ENCODE measurements at regions not wholly inside any gene's neighbourhood (a gene's known extent, or its start where the extent isn't known, plus 50 kb on each side); places are given as distances from the start of the nearest gene placed in this dataset.

GRCh38 chr5:66511491-66511890 lies 84.7 kb upstream of the MAST4 start:
- H3K56ac ChIP-seq (replicated peaks; ENCODE audit: insufficient read length, low read depth, low read length) = no peak overlapping the region
- H3K79me1 ChIP-seq (ENCODE audit: low read depth, low read length) = no peaks in the 10 kb centered on the region
- H2BK12ac ChIP-seq (ENCODE audit: low read depth, low read length) = no peak overlapping the region
- H2BK5ac ChIP-seq (ENCODE audit: low read depth, low read length) = no peak overlapping the region
- no peak overlapping the region for H4K5ac ChIP-seq (ENCODE audit: insufficient read length, low read depth, low read length)
- H2BK15ac ChIP-seq (ENCODE audit: low read length) = no peak overlapping the region
- no peak overlapping the region for H3K18ac ChIP-seq (ENCODE audit: extremely low read depth, low read length)
- H3K23ac ChIP-seq (ENCODE audit: insufficient read length) = no peak overlapping the region
- no peaks in the 10 kb centered on the region for H3K4me1 ChIP-seq (replicated peaks in 1 of 4; ENCODE audit: control insufficient read depth in 3 of 4, insufficient read depth in 4 of 4, low read length in 3 of 4)
- H3K9ac ChIP-seq (replicated peaks in 1 of 4; ENCODE audit: extremely low read depth in 1 of 4, low read depth in 3 of 4, low read length in 3 of 4) = no peak overlapping the region
- ChIA-PET POLR2A (ENCODE audit: partially characterized antibody) (no interaction called here), CTCF (ENCODE audit: partially characterized antibody) (interaction anchor here (2.4 kb wide), 1 partner anchor 205 kb away, joined by 9 read pairs; no protein-coding TSS in a partner anchor)
- H3K14ac ChIP-seq (ENCODE audit: insufficient read length) = no peak overlapping the region
- no peaks in the 10 kb centered on the region; the same call in 1 of the 2 replicates for H3K23me2 ChIP-seq (ENCODE audit: low read depth, low read length)
- H4K20me1 ChIP-seq (replicated peaks in 1 of 2; ENCODE audit: control insufficient read depth in 1 of 2, insufficient read depth in 2 of 2, low read length in 2 of 2) = no peaks in the 10 kb centered on the region
- no peak overlapping the region for H3K4ac ChIP-seq (replicated peaks; ENCODE audit: insufficient read length, low read depth, low read length)
- no peak for FAIRE-seq
- TF ChIP-seq NRF1 (IDR thresholded peaks at IDR 0.05; ENCODE audit: low read depth, low read length) = no peak
- no peak for TF ChIP-seq MAX (IDR thresholded peaks at IDR 0.05)
- no peak for TF ChIP-seq EZH2 (IDR thresholded peaks at IDR 0.05; ENCODE audit: low read depth, low read length, severe bottlenecking)
- no peak for TF ChIP-seq SP2 (IDR thresholded peaks at IDR 0.05; ENCODE audit: low read length)
- no peak for TF ChIP-seq ASH2L (IDR thresholded peaks at IDR 0.05; ENCODE audit: low read length)
- TF ChIP-seq KDM5A (IDR thresholded peaks at IDR 0.05; ENCODE audit: low read length) = no peak
- no peak for TF ChIP-seq SP4 (IDR thresholded peaks at IDR 0.05; ENCODE audit: low read length)
- no peak for TF ChIP-seq GTF2F1 (IDR thresholded peaks at IDR 0.05; ENCODE audit: borderline replicate concordance, low read depth, low read length)
- no peak for TF ChIP-seq TAF1 (IDR thresholded peaks at IDR 0.05; ENCODE audit: low read depth, low read length)
- no peak for TF ChIP-seq CBX5 (IDR thresholded peaks at IDR 0.05; ENCODE audit: low read depth, low read length)
- TF ChIP-seq BRCA1 (IDR thresholded peaks at IDR 0.05; ENCODE audit: low read depth, low read length) = no peak
- no peak for TF ChIP-seq POLR2AphosphoS5 (IDR thresholded peaks at IDR 0.05; ENCODE audit: low read depth, low read length)
- TF ChIP-seq SP1 (IDR thresholded peaks at IDR 0.05; ENCODE audit: low read depth, low read length) = no peak
- no peak for TF ChIP-seq CEBPB (IDR thresholded peaks at IDR 0.05; ENCODE audit: low read depth, low read length)
- no peak for TF ChIP-seq NANOG (IDR thresholded peaks at IDR 0.05; ENCODE audit: insufficient read depth, low read depth, low read length, poor library complexity, severe bottlenecking)
- no peak overlapping the region for H4K91ac ChIP-seq (replicated peaks; ENCODE audit: insufficient read length, low read length)
- H3K79me2 ChIP-seq (ENCODE audit: control insufficient read depth in 1 of 2, insufficient read depth in 2 of 2, low read length in 2 of 2) = no peaks in the 10 kb centered on the region
- no peak overlapping the region for H4K8ac ChIP-seq (ENCODE audit: extremely low read depth, insufficient read depth, low read length)
- H3K4me2 ChIP-seq (ENCODE audit: insufficient read depth in 1 of 2, low read depth in 2 of 2, low read length in 2 of 2) = no peak overlapping the region
- H3K4me3 ChIP-seq (ENCODE audit: extremely low read depth in 1 of 4, insufficient read depth in 2 of 4, low read depth in 3 of 4, low read length in 4 of 4) = no peak overlapping the region
- H2BK120ac ChIP-seq (replicated peaks; ENCODE audit: low read depth, low read length) = no peak overlapping the region
- H3K9me3 ChIP-seq (ENCODE audit: insufficient read depth in 2 of 2, low read depth in 1 of 2, low read length in 1 of 2) = no peaks in the 10 kb centered on the region
- no peak overlapping the region for H3K27ac ChIP-seq (ENCODE audit: low read depth, low read length)
- H3K27me3 ChIP-seq (replicated peaks in 1 of 4; ENCODE audit: control insufficient read depth in 3 of 4, extremely low read depth in 1 of 4, insufficient read depth in 3 of 4, low read length in 3 of 4) = no peaks in the 10 kb centered on the region
- H3K36me3 ChIP-seq (ENCODE audit: control insufficient read depth in 2 of 4, insufficient read depth in 4 of 4, low read length in 3 of 4) = no peaks in the 10 kb centered on the region
- no peak overlapping the region for H2BK20ac ChIP-seq (ENCODE audit: low read length)
- H2AK5ac ChIP-seq (ENCODE audit: low read depth, low read length) = no peak overlapping the region
- 95% methylated on average over 4 of the region's 4 CpGs; no CpG with 5 or more reads in 1 of the 2 experiments for WGBS, 2 experiments (ENCODE audit: extremely low coverage in 1 of 2, insufficient coverage in 1 of 2, insufficient read length in 1 of 2, insufficient replicate concordance in 2 of 2, low coverage in 1 of 2, low lambda C conversion rate in 2 of 2, missing lambda C conversion rate in 1 of 2)
- H2AFZ ChIP-seq (ENCODE audit: low read length) = no peak overlapping the region
- DNase-seq (ENCODE audit: low read depth in 1 of 2, low spot score in 2 of 2) = no peak
